BLaER1 treated with 17β-estradiol and CSF1 and Interleukin-3, amounts not matched to agents 10 nM and 100 nM (cell line): ENCODE measurements at regions not wholly inside any gene's neighbourhood (a gene's known extent, or its start where the extent isn't known, plus 50 kb on each side); places are given as distances from the start of the nearest gene placed in this dataset.

Source experiments
- H3K27ac ChIP-seq, 11 experiments: shearing (Covaris generic); formaldehyde crosslinking; 2 replicates each; pipeline ENCODE4 v1.8.1; 2022
- H3K27me3 ChIP-seq, 11 experiments: shearing (Covaris generic); formaldehyde crosslinking; 2 replicates each; pipeline ENCODE4 v1.8.1; 2022
- H3K36me3 ChIP-seq, 11 experiments: shearing (Covaris generic); formaldehyde crosslinking; 2 replicates each; pipeline ENCODE4 v1.8.1; 2022
- H3K4me1 ChIP-seq, 10 experiments: shearing (Covaris generic); formaldehyde crosslinking; 2 replicates each; pipeline ENCODE4 v1.8.1; 2022
- H3K4me2 ChIP-seq, 11 experiments: shearing (Covaris generic); formaldehyde crosslinking; 2 replicates each; pipeline ENCODE4 v1.8.1; 2022
- H3K4me3 ChIP-seq, 10 experiments: shearing (Covaris generic); formaldehyde crosslinking; 2 replicates each; pipeline ENCODE4 v1.8.1; 2022
- H3K9ac ChIP-seq, 11 experiments: shearing (Covaris generic); formaldehyde crosslinking; 2 replicates each; pipeline ENCODE4 v1.8.1; 2022
- H3K9me3 ChIP-seq, 11 experiments: shearing (Covaris generic); formaldehyde crosslinking; replicated peaks in 1 of 11; 2 replicates each; pipeline ENCODE4 v1.8.1; 2022
- H4K20me1 ChIP-seq, 11 experiments: shearing (Covaris generic); formaldehyde crosslinking; 2 replicates each; pipeline ENCODE4 v1.8.1; 2022
- Cebpa-rat ChIP-seq, 11 experiments: shearing (Covaris generic); IDR thresholded peaks; 2 replicates each; pipeline ENCODE4 v1.8.1; 2022

DNA sequence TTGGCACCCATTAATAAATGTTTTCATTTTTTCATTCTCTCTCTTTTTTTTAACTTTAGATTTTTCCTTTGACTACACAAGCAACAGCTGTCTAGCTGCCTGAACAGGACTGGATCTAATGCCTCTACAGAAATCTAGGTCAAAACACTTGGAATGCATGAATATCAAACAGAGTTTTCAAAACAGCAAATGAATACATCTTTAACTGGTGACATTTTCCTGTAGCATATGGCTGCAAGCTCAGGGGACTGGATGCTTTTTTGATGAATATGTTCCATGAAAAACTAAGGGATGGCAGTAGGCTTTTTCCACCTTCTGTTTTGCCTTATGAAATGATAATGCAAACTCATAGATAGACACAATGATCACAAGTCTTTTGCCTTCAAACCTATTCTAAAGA lies 661.7 kb downstream of the MCTP2 start:
- Histone ChIP-seq H3K9me3 (no peaks in the 10 kb centered on the region), H4K20me1 (no peaks in the 10 kb centered on the region), H3K4me2 (no peak overlapping the region), H3K9ac (no peak overlapping the region), H3K36me3 (no peaks in the 10 kb centered on the region), H3K27me3 (no peaks in the 10 kb centered on the region), H3K4me3 (no peak overlapping the region), H3K27ac (no peak overlapping the region), H3K4me1 (no peaks in the 10 kb centered on the region)
- TF ChIP-seq Cebpa-rat (IDR thresholded peaks at IDR 0.05) = no peak

DNA sequence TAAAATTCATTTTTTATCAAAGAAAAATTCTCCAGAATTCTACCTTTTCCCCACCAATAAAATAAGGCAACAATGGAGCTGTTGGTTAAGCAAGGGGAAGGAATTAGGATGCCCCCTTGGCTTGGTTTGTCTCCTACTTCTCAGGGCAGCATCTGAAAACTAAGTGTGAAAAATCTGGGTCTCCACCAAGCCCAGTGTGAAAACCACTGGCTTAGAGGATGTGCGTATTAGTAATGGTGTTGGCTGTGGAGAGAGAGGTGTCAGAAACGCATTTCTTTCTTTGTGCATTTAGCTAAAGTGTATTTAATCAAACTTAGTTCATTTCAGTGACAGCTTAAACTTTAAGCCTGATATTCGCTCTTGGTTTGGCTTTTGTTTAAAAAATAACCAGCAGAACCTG lies 662.7 kb downstream of the MCTP2 start:
- H3K4me1 ChIP-seq = no peaks in the 10 kb centered on the region
- H3K9ac ChIP-seq = no peak overlapping the region
- no peak overlapping the region for H3K4me3 ChIP-seq
- no peak overlapping the region for H3K27ac ChIP-seq
- H3K4me2 ChIP-seq = no peak overlapping the region
- H3K27me3 ChIP-seq = no peaks in the 10 kb centered on the region
- no peaks in the 10 kb centered on the region for H3K36me3 ChIP-seq
- TF ChIP-seq Cebpa-rat (IDR thresholded peaks at IDR 0.05) = no peak
- H3K9me3 ChIP-seq = no peaks in the 10 kb centered on the region
- H4K20me1 ChIP-seq = no peaks in the 10 kb centered on the region

DNA sequence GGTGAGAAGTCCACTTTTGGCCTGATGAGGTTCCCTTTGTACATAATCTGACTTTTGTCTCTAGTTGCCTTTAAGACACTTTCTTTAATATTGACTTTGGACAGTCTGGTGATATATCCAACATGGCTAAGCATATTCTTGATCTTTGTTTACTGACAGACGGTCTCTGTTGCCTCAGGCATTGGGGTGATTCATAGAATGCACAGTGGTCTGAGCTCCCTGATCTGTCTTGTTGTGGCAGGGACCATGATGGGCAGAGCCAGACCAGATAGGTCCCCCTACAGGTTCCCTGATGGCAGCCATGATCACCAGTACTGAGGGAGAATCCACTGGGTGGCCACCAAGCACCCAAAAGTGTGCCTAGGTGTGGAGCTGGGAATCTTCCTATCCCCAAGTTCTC lies 678.1 kb downstream of the MCTP2 start:
- Histone ChIP-seq H3K9ac (no peak overlapping the region), H4K20me1 (no peaks in the 10 kb centered on the region), H3K9me3 (peaks cover 9 to 20% (median 12%) of the 10 kb centered on the region in 11 experiments; a peak in 17 of 22 replicates), H3K4me1 (no peaks in the 10 kb centered on the region), H3K36me3 (no peaks in the 10 kb centered on the region), H3K27me3 (no peaks in the 10 kb centered on the region), H3K4me2 (no peak overlapping the region), H3K27ac (no peak overlapping the region), H3K4me3 (no peak overlapping the region)
- no peak for TF ChIP-seq Cebpa-rat (IDR thresholded peaks at IDR 0.05)

DNA sequence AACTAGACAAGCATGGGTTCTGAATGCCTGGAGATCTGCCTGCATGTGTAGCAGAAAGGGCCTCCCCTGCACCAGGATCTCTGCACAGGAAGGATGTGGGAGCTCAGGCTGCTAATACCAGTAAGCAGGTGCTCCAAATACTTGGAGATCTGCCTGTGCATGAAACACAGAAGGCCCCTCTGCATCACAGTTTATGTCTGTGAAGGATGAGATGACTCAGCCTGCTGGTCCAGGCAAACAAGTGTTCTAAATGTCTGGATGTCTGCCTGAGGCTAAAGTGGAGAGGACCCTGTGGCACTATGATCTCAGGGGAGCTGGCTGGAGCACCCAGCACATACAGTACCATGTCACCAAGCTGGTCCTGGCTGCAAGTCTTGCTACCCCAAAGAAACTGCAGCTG lies 678.8 kb downstream of the MCTP2 start:
- Histone ChIP-seq H3K36me3 (no peaks in the 10 kb centered on the region), H3K4me2 (no peak overlapping the region)
- TF ChIP-seq Cebpa-rat (IDR thresholded peaks at IDR 0.05) = no peak

DNA sequence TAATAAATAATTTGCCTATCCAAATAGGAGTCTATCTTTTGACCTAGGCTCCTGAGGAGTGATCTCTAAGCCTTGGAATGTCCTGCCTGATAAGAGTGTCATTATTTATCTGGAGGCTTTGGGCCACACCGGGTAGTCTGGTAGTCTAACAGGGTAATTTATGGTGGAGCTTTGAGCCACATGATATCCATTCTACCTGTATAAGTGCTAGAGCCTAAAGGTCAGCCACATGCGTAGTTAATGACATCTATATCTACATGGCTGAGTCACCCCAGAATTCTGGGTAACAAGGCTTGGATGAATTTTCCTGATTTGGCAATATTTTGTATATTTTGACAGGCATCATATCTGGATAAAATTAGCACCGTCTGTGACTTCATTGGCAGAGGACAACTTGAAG lies 681.4 kb downstream of the MCTP2 start:
- Histone ChIP-seq H3K27ac (no peak overlapping the region), H3K4me1 (no peaks in the 10 kb centered on the region), H3K9ac (no peak overlapping the region), H3K4me2 (no peak overlapping the region), H3K36me3 (no peaks in the 10 kb centered on the region), H3K4me3 (no peak overlapping the region), H3K9me3 (peaks cover 9 to 20% (median 12%) of the 10 kb centered on the region in 11 experiments; a peak in 17 of 22 replicates), H3K27me3 (no peaks in the 10 kb centered on the region), H4K20me1 (no peaks in the 10 kb centered on the region)
- TF ChIP-seq Cebpa-rat (IDR thresholded peaks at IDR 0.05) = no peak

More for the DNA sequence above, 678.8 kb downstream of the MCTP2 start:
- Histone ChIP-seq H3K4me1 (no peaks in the 10 kb centered on the region), H3K9me3 (peaks cover 9 to 20% (median 12%) of the 10 kb centered on the region in 11 experiments; a peak in 17 of 22 replicates), H3K4me3 (no peak overlapping the region), H4K20me1 (no peaks in the 10 kb centered on the region), H3K9ac (no peak overlapping the region), H3K27me3 (no peaks in the 10 kb centered on the region), H3K27ac (no peak overlapping the region)

DNA sequence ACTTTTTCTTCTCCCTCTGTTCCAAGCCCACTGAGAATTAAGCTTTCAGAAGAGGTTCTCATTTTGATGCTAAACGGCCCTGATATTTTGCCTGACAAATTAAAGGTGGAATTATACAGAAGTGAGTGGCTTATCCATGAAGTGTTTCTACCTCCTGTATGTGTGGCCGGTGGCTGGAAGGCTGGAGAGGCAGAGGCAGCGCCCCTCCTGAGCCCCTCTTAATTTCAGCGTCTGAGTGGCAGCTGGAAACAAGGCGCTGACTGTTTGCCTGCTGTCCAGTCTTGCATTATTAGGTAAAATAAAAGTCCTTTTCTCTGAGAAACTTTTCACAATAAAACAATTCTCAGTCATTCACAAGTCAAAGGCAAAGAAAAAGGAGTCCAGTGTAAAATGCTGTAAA lies 685.7 kb downstream of the MCTP2 start:
- H3K4me1 ChIP-seq = no peaks in the 10 kb centered on the region
- no peak overlapping the region for H3K27ac ChIP-seq
- peaks cover 0 to 10% (median 0%) of the 10 kb centered on the region in 11 experiments; a peak in 3 of 22 replicates for H3K9me3 ChIP-seq
- H4K20me1 ChIP-seq = no peaks in the 10 kb centered on the region
- H3K27me3 ChIP-seq = no peaks in the 10 kb centered on the region
- no peaks in the 10 kb centered on the region for H3K36me3 ChIP-seq
- H3K4me3 ChIP-seq = no peak overlapping the region
- no peak overlapping the region for H3K9ac ChIP-seq
- no peak overlapping the region for H3K4me2 ChIP-seq
- no peak for TF ChIP-seq Cebpa-rat (IDR thresholded peaks at IDR 0.05)

DNA sequence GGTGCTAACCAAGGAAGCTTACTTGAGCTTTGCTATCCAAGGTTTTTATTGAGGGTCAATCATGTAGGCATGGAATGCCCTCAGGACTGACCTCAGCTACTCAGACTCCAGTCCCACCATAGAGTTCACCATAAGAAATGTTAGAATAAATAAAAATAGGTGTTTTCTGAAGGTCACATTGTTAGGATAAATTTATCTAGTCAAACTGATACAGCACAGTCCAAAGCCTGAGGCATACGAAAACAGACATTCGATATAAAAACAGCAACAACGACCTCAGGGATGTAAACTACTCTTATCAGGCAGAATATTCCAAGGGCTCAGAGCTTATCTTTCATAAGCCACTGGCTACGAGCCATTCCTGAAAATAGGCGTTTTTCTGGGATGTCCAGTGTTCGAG lies 690.6 kb downstream of the MCTP2 start:
- Histone ChIP-seq H3K4me2 (no peak overlapping the region), H3K27me3 (no peaks in the 10 kb centered on the region), H3K9me3 (peaks cover 0 to 5% (median 0%) of the 10 kb centered on the region in 11 experiments; a peak in 1 of 22 replicates)

DNA sequence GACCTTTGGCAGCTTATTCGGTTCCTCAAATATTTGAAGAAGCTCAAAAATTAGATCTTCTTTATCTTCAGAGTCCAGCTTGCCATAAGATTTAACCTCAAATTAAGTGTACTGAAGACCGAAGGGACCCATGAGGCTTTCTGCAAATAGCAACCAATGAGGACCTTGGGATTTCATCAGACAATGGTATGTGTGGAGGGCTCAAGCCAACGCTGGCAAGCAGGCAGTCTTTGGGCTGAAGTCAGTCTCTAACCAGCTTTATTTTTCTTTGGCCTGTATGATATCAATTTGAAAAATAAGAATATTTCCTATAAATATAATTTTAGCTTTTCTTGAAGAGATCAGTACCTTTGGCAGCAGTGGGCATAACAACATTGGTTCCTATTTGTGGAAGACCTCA lies 692.7 kb downstream of the MCTP2 start:
- Histone ChIP-seq H3K27ac (no peak overlapping the region), H4K20me1 (no peaks in the 10 kb centered on the region), H3K4me1 (no peaks in the 10 kb centered on the region), H3K9ac (no peak overlapping the region), H3K27me3 (no peaks in the 10 kb centered on the region), H3K4me3 (no peak overlapping the region), H3K4me2 (no peak overlapping the region), H3K36me3 (no peaks in the 10 kb centered on the region), H3K9me3 (peaks cover 0 to 5% (median 0%) of the 10 kb centered on the region in 11 experiments; a peak in 1 of 22 replicates)
- no peak for TF ChIP-seq Cebpa-rat (IDR thresholded peaks at IDR 0.05)

More for the DNA sequence above, 690.6 kb downstream of the MCTP2 start:
- Histone ChIP-seq H3K9ac (no peak overlapping the region), H3K4me3 (no peak overlapping the region), H3K36me3 (no peaks in the 10 kb centered on the region), H3K27ac (no peak overlapping the region), H3K4me1 (no peaks in the 10 kb centered on the region), H4K20me1 (no peaks in the 10 kb centered on the region)
- TF ChIP-seq Cebpa-rat (IDR thresholded peaks at IDR 0.05) = no peak

DNA sequence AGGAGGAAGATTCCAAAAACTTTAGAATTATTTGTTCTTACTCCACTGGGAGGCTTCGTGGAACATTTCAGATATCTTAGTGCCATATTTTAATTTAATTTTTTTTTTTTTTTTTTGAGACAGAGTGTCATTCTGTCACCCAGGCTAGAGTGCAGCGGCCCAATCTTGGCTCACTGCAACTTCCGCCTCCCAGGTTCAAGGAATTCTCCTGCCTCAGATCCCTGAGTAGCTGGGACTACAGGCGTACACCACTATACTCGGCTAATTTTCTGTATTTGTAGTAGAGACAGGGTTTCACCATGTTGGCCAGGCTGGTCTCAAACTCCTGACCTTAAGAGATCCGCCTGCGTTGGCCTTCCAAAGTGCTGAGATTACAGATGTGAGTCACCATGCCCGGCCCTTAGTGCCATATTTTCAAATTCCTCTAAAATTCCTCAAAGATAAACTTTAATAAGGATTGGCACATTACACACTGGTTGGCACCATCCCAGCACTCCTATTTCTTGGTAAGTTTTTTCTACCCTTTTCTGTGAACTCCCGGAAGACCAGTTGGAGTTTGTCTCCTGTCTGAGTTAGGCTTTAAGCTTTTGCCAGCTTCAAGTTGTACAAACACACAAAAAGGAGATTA lies 693.7 kb downstream of the MCTP2 start:
- Histone ChIP-seq H3K27me3 (no peaks in the 10 kb centered on the region), H3K27ac (no peak overlapping the region), H3K4me2 (no peak overlapping the region), H3K36me3 (no peaks in the 10 kb centered on the region), H3K4me3 (no peak overlapping the region), H3K9me3 (peaks cover 0 to 5% (median 0%) of the 10 kb centered on the region in 11 experiments; a peak in 1 of 22 replicates), H3K4me1 (no peaks in the 10 kb centered on the region), H3K9ac (no peak overlapping the region), H4K20me1 (no peaks in the 10 kb centered on the region)
- TF ChIP-seq Cebpa-rat (IDR thresholded peaks at IDR 0.05) = no peak

DNA sequence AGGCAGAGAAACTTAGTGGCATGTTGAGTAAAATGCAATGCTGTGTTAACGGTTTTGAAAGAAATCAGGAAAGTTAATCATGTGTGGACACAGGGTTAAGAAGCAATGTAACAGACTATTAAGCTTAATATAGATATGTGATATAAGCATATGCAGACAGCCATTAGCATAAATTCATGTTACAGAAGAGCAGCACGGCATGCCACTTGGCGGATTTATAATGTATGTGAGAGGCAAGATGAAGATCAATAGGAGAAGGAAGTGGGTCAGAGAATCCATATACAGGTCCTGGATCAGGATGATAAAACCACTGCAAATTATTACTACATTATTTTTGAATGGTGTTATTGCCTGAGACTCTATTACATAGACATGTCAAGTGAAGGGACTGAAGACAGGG lies 694.3 kb downstream of the MCTP2 start:
- no peak overlapping the region for H3K4me2 ChIP-seq
- no peaks in the 10 kb centered on the region for H4K20me1 ChIP-seq
- H3K27me3 ChIP-seq = no peaks in the 10 kb centered on the region
- H3K9ac ChIP-seq = no peak overlapping the region
- H3K4me3 ChIP-seq = no peak overlapping the region
- peaks cover 0 to under 1% (median 0%) of the 10 kb centered on the region in 10 experiments; a peak in 1 of 20 replicates for H3K4me1 ChIP-seq
- H3K27ac ChIP-seq = no peak overlapping the region
- no peaks in the 10 kb centered on the region for H3K36me3 ChIP-seq
- TF ChIP-seq Cebpa-rat (IDR thresholded peaks at IDR 0.05) = no peak
- H3K9me3 ChIP-seq = peaks cover 0 to 5% (median 0%) of the 10 kb centered on the region in 11 experiments; a peak in 1 of 22 replicates
